Esophagus squamous epithelium (tissue), 4 donors: ENCODE measurements at regions not wholly inside any gene's neighbourhood (a gene's known extent, or its start where the extent isn't known, plus 50 kb on each side); places are given as distances from the start of the nearest gene placed in this dataset.

Experiments used
- CTCF ChIP-seq, 6 experiments: fragments of 450-650 bp in 4 of 6; fragments of 200-600 bp in 2 of 6; sonication (generic) in 2 of 6; IDR thresholded peaks; one replicate each; pipeline ENCODE4 v1.5.1; 2016 to 2019; ENCODE audit warnings: antibody characterized with exemption in 6 of 6, mild to moderate bottlenecking in 4 of 6, moderate library complexity in 4 of 6
- POLR2A ChIP-seq, 4 donors: fragments of 450-650 bp; IDR thresholded peaks; one replicate each; pipeline ENCODE4 v1.6.1; 2017; ENCODE audit warnings: antibody characterized with exemption in 4 of 4, mild to moderate bottlenecking in 4 of 4, moderate library complexity in 3 of 4

GRCh38 chr12:73867147-73867546 lies 670.5 kb upstream of the ATXN7L3B start:
- TF ChIP-seq CTCF (IDR thresholded peaks at IDR 0.05) = no peak
- no peak for TF ChIP-seq POLR2A (IDR thresholded peaks at IDR 0.05)
